ENCODE measurements at regions not wholly inside any gene's neighbourhood (a gene's known extent, or its start where the extent isn't known, plus 50 kb on each side); places are given as distances from the start of the nearest gene placed in this dataset.

- no peak for DNase-seq
Measured at GRCh38 chr15:31264559-31265089, 62.0 kb upstream of the KLF13 start.

DNA sequence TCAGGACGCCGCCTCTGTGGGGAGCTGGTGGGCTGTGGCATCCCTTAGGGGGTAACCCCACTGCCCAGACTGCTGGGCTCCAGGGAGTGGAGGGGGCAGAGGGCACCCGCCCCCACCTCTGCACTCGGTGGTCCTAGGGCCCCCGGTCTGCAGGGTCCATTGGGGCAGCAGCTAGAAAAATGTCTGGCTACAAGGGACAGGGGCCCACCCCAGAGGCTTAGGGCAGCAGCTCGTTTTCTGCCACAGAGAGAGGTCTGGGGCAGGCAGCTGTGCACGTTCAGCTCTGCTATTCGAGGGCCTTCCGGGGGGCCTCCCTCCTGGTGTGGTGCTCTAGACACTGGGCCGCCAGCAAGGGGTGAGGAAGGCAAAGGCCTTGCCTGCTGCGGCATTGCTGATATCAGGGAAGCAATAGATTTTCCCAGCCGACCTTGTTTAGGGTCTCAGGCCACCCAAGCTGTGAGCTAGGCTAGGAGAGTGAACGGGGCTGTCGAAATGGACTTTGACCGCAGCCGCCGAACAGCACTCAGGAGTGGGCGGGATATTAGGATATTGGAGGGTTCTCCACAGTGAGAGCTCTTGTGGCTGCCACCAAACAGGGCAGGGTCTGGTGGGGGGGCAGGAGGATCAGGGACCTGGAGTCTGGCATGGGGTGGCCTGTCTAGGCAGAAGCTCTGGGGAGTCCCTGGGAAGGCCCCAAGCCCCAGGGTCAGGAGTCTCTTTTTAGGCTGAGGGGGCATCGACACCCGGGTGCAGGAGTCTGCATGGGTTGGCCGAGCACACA is 61.4 kb upstream of the KLF13 start:
- DNase-seq = no peak

GRCh38 chr15:31265871-31266711 is 60.5 kb upstream of the KLF13 start:
- no peak for DNase-seq

DNA sequence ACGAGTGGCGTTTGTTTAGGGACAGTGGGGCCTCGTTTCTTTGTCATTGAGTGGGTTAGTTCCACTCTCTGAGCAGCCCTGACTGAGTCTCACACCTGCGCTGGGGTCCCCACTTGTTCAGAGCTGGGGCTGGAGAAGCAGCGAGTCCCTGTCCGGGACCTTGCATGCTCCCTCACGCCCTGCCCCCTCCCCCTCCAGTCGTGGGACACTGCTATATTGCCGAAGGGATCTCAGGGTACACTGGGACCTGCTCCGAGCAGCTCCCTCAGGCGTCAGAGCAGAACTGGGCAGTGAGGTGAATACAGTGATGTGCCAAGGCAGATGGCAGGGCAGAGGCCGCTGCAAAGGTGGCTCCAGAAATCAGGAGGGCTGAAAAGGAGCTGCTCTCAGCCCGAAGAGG is 59.9 kb upstream of the KLF13 start:
- no peak for DNase-seq

DNA sequence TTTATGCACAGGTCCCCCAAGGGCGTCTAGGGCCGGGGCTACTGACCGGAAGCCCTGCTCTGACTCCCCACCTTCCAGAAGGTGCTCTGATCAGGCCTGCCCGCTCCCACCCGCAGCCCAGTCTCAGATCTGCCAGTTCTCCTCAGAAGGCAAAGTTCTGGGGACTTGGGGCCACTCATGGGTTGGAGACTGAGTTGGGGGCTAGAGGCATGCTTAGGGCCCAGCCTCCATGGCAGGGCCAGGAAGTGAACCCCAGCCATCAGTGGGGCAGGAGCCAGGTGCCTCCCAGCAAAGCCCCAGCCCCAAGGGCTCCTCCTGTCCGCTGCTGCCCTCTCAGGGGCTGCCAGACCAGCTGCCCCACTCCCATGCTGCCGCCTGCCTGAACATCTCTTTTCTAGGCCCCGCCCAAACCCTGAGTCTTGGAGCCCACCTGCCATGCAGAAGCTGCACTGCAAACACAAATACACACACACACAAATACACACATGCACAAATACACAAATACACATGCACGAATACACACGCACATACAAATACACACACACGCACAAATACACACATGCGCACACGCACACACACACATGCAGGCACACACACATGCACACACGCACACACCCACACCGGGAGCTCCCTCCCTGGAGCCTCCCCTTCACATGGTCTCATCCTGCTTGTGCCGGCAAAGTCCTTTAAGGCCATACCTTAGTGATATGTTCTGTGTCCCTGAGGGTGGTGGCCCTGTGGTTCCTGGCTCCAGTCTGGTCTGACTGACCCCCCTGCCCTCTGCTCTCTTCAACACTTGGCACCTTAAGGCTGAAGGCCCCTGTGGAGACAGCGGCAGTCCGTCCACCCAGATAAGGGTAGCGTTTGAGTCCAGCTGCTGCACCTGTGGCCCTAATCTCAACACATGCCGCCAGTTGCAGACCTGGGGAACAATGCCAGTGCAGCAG is 59.2 kb upstream of the KLF13 start:
- DNase-seq = no peak

DNA sequence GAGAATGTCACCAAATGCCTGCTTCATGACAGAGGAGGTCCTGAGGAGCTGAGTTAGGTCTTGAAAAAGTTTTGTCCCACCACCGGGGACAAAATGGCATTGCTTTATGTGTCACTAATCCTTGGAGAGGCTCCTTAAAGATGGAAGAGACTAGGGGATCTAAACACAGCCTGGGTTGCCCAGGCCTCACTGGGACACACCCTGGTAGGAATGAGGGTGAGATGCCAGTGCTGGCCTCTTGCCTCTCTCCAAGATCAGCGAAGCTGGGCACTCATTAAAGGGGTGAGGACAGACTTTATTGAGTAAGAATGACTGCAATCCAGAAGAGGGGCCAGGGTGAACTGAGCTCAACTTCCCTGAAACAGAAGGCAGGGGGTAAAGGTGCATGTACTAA is 58.5 kb upstream of the KLF13 start:
- no peak for DNase-seq

DNA sequence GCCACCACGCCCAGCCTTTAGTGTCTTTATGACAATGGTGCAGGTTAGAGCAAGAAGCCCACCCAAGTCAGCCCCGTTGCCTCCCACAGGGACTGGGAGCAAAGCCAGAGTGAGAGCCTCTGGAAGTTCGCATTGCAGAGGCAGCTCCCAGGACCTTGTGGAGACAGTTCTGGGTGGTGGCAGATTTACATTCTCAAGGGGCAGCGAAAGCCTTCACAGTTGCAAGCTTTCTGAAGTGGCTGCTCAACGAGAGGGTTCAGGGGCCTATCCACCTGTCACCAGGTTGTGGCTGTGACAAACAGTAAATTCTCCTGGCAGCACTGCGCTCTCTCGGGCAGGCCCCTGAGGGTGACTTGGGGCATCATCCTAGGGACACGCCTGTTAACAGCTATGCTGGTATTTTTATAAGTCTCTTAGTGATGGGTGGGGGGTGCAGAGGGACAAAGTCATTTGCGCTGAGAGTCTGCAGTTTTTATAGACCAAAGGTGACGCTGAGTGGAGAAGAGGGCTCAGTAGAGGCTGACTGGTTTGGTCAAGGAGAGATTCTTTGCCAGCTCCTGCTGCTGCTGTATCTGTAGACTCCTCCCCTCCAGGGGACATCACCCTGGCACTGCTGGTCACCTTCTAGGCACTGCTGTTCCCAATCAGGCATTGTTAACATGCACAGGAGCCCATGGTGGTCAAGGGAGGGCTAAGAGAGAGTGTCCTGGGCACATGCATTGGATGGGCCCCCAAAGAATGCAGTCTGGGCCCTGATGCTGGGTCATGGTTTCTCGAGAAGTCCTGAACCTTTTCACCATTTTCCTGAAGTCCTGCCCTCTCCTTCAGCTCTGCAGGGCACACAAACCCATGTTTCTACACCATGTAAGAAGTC is 57.5 kb upstream of the KLF13 start:
- no peak for DNase-seq

- no peak for DNase-seq
Measured at GRCh38 chr15:31269816-31270575, 56.6 kb upstream of the KLF13 start.

DNA sequence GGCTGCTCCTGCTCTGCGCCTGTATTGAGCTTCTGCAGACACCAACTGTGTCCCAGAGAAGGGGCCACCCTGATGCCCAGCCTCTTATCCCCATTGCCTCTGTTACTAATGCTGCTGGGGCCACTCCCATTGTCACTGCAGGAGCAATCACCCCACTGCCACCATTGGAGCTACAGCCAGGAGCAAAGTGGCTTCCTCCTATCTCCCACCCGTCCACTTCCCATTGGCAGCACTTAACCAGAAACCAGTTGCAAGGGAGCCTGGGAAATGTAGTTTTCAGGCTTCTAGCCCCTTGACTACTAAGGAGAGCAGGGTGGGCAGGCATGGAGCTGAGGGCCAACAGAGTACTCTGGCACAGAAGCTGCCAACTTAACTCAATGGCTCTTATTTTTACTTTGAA is 55.9 kb upstream of the KLF13 start:
- no peak for DNase-seq

DNA sequence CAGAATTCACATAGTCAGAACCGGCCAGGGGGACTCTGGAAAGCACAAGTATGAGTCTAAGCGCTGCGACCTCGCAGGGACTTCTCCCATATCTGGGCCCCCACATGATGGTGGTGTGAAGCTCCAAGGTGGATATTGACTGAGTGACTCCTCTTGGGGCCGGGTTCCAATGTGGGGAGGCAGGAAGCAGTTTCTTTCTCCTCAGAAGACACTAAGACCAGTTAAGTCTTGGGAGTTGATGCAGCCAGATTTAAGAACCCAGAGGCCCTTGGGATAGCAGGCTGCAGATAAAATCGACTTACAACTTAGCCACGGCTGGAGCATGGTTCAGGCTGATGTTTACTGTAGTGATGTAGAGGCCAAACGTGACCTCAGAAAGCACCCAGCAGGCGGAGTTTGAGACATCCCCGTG is 55.4 kb upstream of the KLF13 start:
- no peak for DNase-seq

GRCh38 chr15:31271711-31272557 is 54.7 kb upstream of the KLF13 start:
- peak; percentile 91 to 94 for DNase-seq

DNA sequence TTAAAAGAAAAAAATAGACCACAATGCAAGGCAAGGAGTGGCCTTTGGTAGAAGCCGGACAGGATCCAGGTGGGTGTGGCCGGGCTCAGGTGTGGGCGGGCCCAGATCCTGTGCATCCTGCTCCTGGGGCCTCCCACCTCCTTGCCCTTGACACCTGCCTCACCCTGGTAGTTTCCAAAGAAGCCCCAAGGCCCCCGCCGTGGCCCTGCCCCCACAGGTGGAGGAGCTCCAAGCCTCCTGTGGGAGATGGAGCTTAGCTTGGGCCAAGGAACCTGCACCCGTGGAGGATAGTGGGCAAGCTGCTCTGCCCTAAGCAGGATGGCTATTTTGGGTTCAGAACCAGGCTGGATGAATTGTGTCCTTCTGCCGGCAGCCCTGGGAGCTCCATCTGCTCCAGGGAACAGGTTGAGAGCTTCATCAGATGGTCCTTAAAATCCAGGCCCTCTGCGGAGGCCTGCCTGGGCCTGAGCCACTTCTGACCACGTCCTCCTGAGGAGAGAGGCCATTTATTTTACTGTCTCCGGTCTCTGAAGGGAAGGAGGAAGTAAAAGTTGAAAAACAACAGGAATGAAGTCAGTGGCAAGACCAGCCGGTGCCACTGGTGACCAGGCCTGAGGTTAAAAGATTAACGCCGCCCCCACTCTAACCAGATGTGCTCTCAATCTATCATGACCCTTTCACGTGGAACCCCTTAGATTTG is 53.9 kb upstream of the KLF13 start:
- DNase-seq = peak; percentile 90 to 93

DNA sequence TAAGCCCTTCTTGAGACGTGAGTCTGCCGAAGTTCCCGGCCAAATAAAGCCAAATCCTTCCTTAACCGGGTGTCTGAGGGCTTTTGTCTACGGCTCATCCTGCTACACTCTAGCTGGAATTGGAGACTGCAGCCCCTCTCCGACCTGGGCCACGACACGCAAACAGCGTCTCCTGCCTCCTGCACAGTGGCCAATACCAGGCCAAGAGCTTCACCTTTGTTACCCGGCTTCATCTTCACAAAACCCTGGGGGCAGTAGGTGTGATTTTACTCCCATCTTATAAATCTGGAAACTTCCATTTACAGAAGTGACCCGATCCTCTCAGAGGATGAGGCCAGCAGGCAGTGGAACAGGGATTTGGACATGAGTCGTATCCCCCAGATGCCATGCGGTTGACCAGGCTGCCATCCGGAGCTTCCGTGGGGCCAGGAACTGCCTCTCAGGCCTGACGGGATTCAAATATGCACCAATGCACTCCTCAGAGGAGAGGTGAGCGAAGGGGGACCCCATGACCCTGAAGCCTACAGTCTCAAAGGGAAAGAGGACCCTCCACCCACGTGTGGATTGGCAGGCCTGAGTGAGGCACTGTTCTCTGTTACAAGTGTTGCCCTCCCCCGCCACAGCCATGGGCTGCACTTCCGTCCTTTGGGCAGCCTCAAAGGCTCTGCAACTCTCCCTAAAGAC is 53.2 kb upstream of the KLF13 start:
- DNase-seq = no peak

GRCh38 chr15:31274496-31275330 is 51.9 kb upstream of the KLF13 start:
- DNase-seq = no peak

GRCh38 chr15:31275331-31276262 is 51.0 kb upstream of the KLF13 start:
- DNase-seq = no peak

- peak; percentile 56 to 90 for DNase-seq
Measured at GRCh38 chr15:31276596-31277298, 49.9 kb upstream of the KLF13 start.

Data from cerebellar nuclear complex (tissue), 1 donor.